ENCODE measurements at regions not wholly inside any gene's neighbourhood (a gene's known extent, or its start where the extent isn't known, plus 50 kb on each side); places are given as distances from the start of the nearest gene placed in this dataset.
"Not testable (repeated sequence)": the region's sequence is repeated elsewhere in the genome, so short reads cannot be mapped to it uniquely, and the experiment has no call there.

DNA sequence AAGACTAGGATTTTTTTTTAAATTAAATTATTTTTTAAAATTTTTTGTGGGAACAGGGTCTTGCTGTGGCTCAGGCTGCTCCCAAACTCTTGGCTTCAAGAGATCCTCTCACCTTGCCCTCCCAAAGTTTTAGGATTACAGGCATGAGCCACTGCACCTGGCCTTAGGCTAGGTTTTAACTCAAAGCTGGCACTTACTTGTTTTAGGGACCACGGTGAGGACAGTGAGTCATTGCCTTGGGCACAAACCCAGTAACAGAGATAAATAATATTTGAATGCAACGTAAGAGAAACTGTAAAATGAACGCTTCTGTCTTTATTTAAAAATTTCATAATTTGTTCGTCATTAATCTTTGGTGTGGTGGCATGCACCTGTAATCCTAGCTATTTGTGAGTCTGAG lies 96.6 kb downstream of the GATA3 start:
- Histone ChIP-seq H3K36me3 (no peaks in the 10 kb centered on the region), H3K4me3 (ENCODE audit: low read depth, low read length) (no peak overlapping the region), H3K4me1 (no peaks in the 10 kb centered on the region; the same call in 1 of the 2 replicates), H3K27me3 (no peaks in the 10 kb centered on the region), H3K9me3 (no peaks in the 10 kb centered on the region)
- TF ChIP-seq, protein P1, sequence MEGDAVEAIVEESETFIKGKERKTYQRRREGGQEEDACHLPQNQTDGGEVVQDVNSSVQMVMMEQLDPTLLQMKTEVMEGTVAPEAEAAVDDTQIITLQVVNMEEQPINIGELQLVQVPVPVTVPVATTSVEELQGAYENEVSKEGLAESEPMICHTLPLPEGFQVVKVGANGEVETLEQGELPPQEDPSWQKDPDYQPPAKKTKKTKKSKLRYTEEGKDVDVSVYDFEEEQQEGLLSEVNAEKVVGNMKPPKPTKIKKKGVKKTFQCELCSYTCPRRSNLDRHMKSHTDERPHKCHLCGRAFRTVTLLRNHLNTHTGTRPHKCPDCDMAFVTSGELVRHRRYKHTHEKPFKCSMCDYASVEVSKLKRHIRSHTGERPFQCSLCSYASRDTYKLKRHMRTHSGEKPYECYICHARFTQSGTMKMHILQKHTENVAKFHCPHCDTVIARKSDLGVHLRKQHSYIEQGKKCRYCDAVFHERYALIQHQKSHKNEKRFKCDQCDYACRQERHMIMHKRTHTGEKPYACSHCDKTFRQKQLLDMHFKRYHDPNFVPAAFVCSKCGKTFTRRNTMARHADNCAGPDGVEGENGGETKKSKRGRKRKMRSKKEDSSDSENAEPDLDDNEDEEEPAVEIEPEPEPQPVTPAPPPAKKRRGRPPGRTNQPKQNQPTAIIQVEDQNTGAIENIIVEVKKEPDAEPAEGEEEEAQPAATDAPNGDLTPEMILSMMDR (IDR thresholded peaks at IDR 0.05; ENCODE audit: low read depth, low read length), result no peak
- DNase-seq, result no peak

DNA sequence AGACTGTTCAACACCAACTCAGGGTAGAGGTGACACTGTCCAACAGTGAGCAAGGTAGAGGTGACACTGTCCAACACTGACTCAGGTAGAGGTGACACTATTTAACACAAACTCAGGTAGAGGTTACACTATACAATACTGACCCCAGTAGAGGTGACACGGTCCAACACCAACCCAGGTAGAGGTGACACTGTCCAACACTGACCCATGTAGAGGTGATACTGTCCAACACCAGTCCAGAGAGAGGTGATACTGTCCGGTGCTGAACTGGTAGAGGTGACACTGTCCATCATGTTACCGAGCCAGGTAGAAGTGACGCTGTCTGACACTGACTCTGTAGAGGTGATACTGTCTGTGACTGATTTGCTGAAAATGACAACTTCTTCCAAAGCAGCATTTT lies 102.4 kb downstream of the GATA3 start:
- Histone ChIP-seq H3K4me3 (ENCODE audit: low read depth, low read length) (no peak overlapping the region), H3K36me3 (no peaks in the 10 kb centered on the region), H3K4me1 (no peaks in the 10 kb centered on the region; the same call in 1 of the 2 replicates), H3K27me3 (no peaks in the 10 kb centered on the region), H3K9me3 (no peaks in the 10 kb centered on the region)
- TF ChIP-seq, protein P1 (IDR thresholded peaks at IDR 0.05; ENCODE audit: low read depth, low read length), result no peak
- no peak for DNase-seq

- Histone ChIP-seq H3K27me3 (no peaks in the 10 kb centered on the region), H3K9me3 (no peaks in the 10 kb centered on the region), H3K4me1 (no peaks in the 10 kb centered on the region; the same call in 1 of the 2 replicates), H3K36me3 (no peaks in the 10 kb centered on the region), H3K4me3 (ENCODE audit: low read depth, low read length) (no peak overlapping the region)
- TF ChIP-seq, protein P1 (IDR thresholded peaks at IDR 0.05; ENCODE audit: low read depth, low read length), result no peak
- DNase-seq, result peak; percentile 33
These were observed 103.9 kb downstream of the GATA3 start for GRCh38 chr10:8158193-8159071.

- TF ChIP-seq, protein P1 (IDR thresholded peaks at IDR 0.05; ENCODE audit: low read depth, low read length), result no peak
- Histone ChIP-seq H3K4me1 (no peaks in the 10 kb centered on the region; the same call in 1 of the 2 replicates), H3K36me3 (no peaks in the 10 kb centered on the region), H3K4me3 (ENCODE audit: low read depth, low read length) (no peak overlapping the region), H3K27me3 (no peaks in the 10 kb centered on the region), H3K9me3 (no peaks in the 10 kb centered on the region)
- no peak for DNase-seq
These were observed 105.1 kb downstream of the GATA3 start for GRCh38 chr10:8159341-8160165.

GRCh38 chr10:8163824-8164223 lies 109.3 kb downstream of the GATA3 start:
- Histone ChIP-seq H3K4me3 (ENCODE audit: low read depth, low read length) (no peak overlapping the region), H3K27me3 (no peaks in the 10 kb centered on the region), H3K36me3 (no peaks in the 10 kb centered on the region), H3K9me3 (no peaks in the 10 kb centered on the region), H3K4me1 (no peaks in the 10 kb centered on the region)
- no peak for DNase-seq
- TF ChIP-seq, protein P1 (IDR thresholded peaks at IDR 0.05; ENCODE audit: low read depth, low read length), result no peak

DNA sequence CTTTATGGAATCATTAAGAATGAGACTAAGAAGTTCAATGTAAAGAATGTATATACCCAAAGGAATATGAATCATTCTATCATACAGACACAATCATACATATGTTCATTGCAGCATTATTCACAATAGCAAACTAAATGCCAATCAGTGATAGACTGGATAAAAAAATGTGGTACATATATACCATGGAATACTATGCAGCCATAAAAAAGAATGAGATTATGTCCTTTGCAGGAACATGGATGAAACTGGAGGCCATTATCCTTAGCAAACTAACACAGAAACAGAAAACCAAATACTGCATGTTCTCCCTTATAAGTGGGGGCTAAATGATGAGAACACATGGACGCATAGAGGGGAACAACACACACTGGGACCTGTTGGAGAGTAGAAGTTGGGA lies 110.2 kb downstream of the GATA3 start:
- H3K27me3 ChIP-seq; H3K9me3 ChIP-seq; H3K4me3 ChIP-seq (ENCODE audit: low read depth, low read length); H3K4me1 ChIP-seq; H3K36me3 ChIP-seq; DNase-seq: not testable (repeated sequence)
